Caco-2 (cell line): ENCODE measurements at regions not wholly inside any gene's neighbourhood (a gene's known extent, or its start where the extent isn't known, plus 50 kb on each side); places are given as distances from the start of the nearest gene placed in this dataset.

Source experiments
- BruUV-seq: library from RNA; stranded (reverse); fragments of 400-500 nt; replicated peaks from 2 replicates; lab custom pipeline; 2021; lab: Mats Ljungman, UMichigan
- CTCF ChIA-PET: fragments of 300-600 bp; sonication (Branson Sonifier 250); formaldehyde crosslinking; loops from one replicate; lab custom pipeline; 2022; ENCODE audit warnings: antibody characterized with exemption; lab: Charles Lee
- POLR2A ChIA-PET: fragments of 300-600 bp; sonication (Branson Sonifier 250); formaldehyde crosslinking; loops from one replicate; lab custom pipeline; 2022; ENCODE audit warnings: antibody characterized with exemption; lab: Charles Lee
- DNase-seq, 2 experiments: peaks; one replicate each; pipeline versions ENCODE4 v3.0.0 to v3.0.0-alpha.2; 2020 to 2022
- H3K27me3 ChIP-seq: replicated peaks from 2 replicates; pipeline ENCODE4 v1.6.0; 2011; ENCODE audit warnings: low read length; ENCODE audit not compliant: control insufficient read depth, insufficient read depth
- H3K36me3 ChIP-seq: 2 replicates; pipeline ENCODE4 v1.5.1; 2011; ENCODE audit warnings: low read length; ENCODE audit not compliant: control insufficient read depth, insufficient read depth
- H3K4me1 ChIP-seq: fragments of 250-450 bp; sonication (Bioruptor Pico); 2 replicates; pipeline ENCODE4 v1.5.1; 2020; ENCODE audit warnings: mild to moderate bottlenecking
- H3K4me3 ChIP-seq: 2 replicates; pipeline ENCODE4 v1.5.1; 2011; ENCODE audit warnings: low read depth, mild to moderate bottlenecking, control low read depth, low read length
- H3K9me3 ChIP-seq: fragments of 250-450 bp; sonication (Bioruptor Pico); 2 replicates; pipeline ENCODE4 v1.5.1; 2020; ENCODE audit warnings: mild to moderate bottlenecking, moderate library complexity
- H3K27ac Mint-ChIP-seq: one replicate; pipeline ENCODE4 v1.8.0; 2022; ENCODE audit warnings: mixed read lengths; ENCODE audit not compliant: unreplicated experiment
- H3K27me3 Mint-ChIP-seq: one replicate; pipeline ENCODE4 v1.8.0; 2022; ENCODE audit warnings: mixed read lengths; ENCODE audit not compliant: insufficient read depth, unreplicated experiment
- H3K36me3 Mint-ChIP-seq: one replicate; pipeline ENCODE4 v1.8.0; 2022; ENCODE audit warnings: mild to moderate bottlenecking, mixed read lengths; ENCODE audit not compliant: insufficient read depth, unreplicated experiment
- H3K4me1 Mint-ChIP-seq: one replicate; pipeline ENCODE4 v1.8.0; 2022; ENCODE audit warnings: low read depth, mixed read lengths; ENCODE audit not compliant: unreplicated experiment
- H3K4me3 Mint-ChIP-seq: one replicate; pipeline ENCODE4 v1.8.0; 2022; ENCODE audit warnings: mild to moderate bottlenecking, moderate library complexity, mixed read lengths; ENCODE audit not compliant: unreplicated experiment
- H3K9me3 Mint-ChIP-seq: one replicate; pipeline ENCODE4 v1.8.0; 2022; ENCODE audit warnings: mixed read lengths; ENCODE audit not compliant: unreplicated experiment
- CTCF ChIP-seq, 2 experiments: fragments of 200-600 bp in 1 of 2; IDR thresholded peaks; 1 replicate in 1 of 2; 2 replicates in 1 of 2; pipeline versions ENCODE4 v1.5.1 to v1.8.0; 2011 to 2022; ENCODE audit warnings: antibody characterized with exemption in 1 of 2, control low read depth in 1 of 2, inconsistent platforms in 1 of 2, low read depth in 1 of 2, low read length in 1 of 2, mild to moderate bottlenecking in 1 of 2, moderate library complexity in 1 of 2; ENCODE audit not compliant: insufficient read depth in 1 of 2, severe bottlenecking in 1 of 2, unreplicated experiment in 1 of 2
- intact Hi-C: fragments of 100-400 bp; cut with micrococcal nuclease; formaldehyde crosslinking; loops from one replicate; pipeline ENCODE4 v1.10.0; 2022; ENCODE audit not compliant: unreplicated experiment

GRCh38 chr7:116398672-116399071, 100.9 kb upstream of the CAV2 start:
- CTCF ChIA-PET = no interaction called here
- no peaks in the 10 kb centered on the region for H3K27me3 Mint-ChIP-seq
- H3K4me3 ChIP-seq = no peak overlapping the region
- no peaks in the 10 kb centered on the region for H3K27me3 ChIP-seq
- H3K4me1 Mint-ChIP-seq = peaks cover 6% of the 10 kb centered on the region
- no peaks in the 10 kb centered on the region for H3K9me3 Mint-ChIP-seq
- intact Hi-C loops = no loop called here
- H3K9me3 ChIP-seq = no peaks in the 10 kb centered on the region
- peaks cover 6% of the 10 kb centered on the region; the same call in 1 of the 2 replicates for H3K4me1 ChIP-seq
- no peak overlapping the region for H3K4me3 Mint-ChIP-seq
- H3K36me3 Mint-ChIP-seq = no peaks in the 10 kb centered on the region
- no peak for DNase-seq
- H3K36me3 ChIP-seq = no peaks in the 10 kb centered on the region
- no TSS peak for BruUV-seq
- POLR2A ChIA-PET = no interaction called here
- H3K27ac Mint-ChIP-seq = no peak overlapping the region
- TF ChIP-seq CTCF (IDR thresholded peaks at IDR 0.05; ENCODE audit: insufficient read depth in 1 of 2, low read depth in 1 of 2, low read length in 1 of 2, severe bottlenecking in 1 of 2, unreplicated experiment in 1 of 2) = no peak

GRCh38 chr7:116399819-116400218, 99.7 kb upstream of the CAV2 start:
- Histone ChIP-seq H3K9me3 (no peaks in the 10 kb centered on the region), H3K27me3 (no peaks in the 10 kb centered on the region), H3K36me3 (no peaks in the 10 kb centered on the region), H3K4me3 (no peak overlapping the region), H3K4me1 (peaks cover 6% of the 10 kb centered on the region; the same call in 1 of the 2 replicates)
- H3K27me3 Mint-ChIP-seq = no peaks in the 10 kb centered on the region
- H3K4me1 Mint-ChIP-seq = peaks cover 6% of the 10 kb centered on the region
- no peak overlapping the region for H3K4me3 Mint-ChIP-seq
- no peak overlapping the region for H3K27ac Mint-ChIP-seq
- DNase-seq = no peak
- TF ChIP-seq CTCF (IDR thresholded peaks at IDR 0.05; ENCODE audit: insufficient read depth in 1 of 2, low read depth in 1 of 2, low read length in 1 of 2, severe bottlenecking in 1 of 2, unreplicated experiment in 1 of 2) = no peak
- POLR2A ChIA-PET = no interaction called here
- intact Hi-C loops = no loop called here
- CTCF ChIA-PET = no interaction called here
- no TSS peak for BruUV-seq
- H3K36me3 Mint-ChIP-seq = no peaks in the 10 kb centered on the region
- no peaks in the 10 kb centered on the region for H3K9me3 Mint-ChIP-seq

GRCh38 chr7:116400522-116400921, 99.0 kb upstream of the CAV2 start:
- Mint-ChIP-seq H3K9me3 (no peaks in the 10 kb centered on the region), H3K27me3 (no peaks in the 10 kb centered on the region), H3K36me3 (no peaks in the 10 kb centered on the region), H3K27ac (no peak overlapping the region), H3K4me3 (no peak overlapping the region), H3K4me1 (no peaks in the 10 kb centered on the region)
- H3K4me1 ChIP-seq = peaks cover 6% of the 10 kb centered on the region; the same call in 1 of the 2 replicates
- CTCF ChIA-PET = no interaction called here
- DNase-seq = no peak
- no peaks in the 10 kb centered on the region for H3K9me3 ChIP-seq
- no TSS peak for BruUV-seq
- no peaks in the 10 kb centered on the region for H3K27me3 ChIP-seq
- no peak overlapping the region for H3K4me3 ChIP-seq
- intact Hi-C loops = no loop called here
- POLR2A ChIA-PET = no interaction called here
- TF ChIP-seq CTCF (IDR thresholded peaks at IDR 0.05; ENCODE audit: insufficient read depth in 1 of 2, low read depth in 1 of 2, low read length in 1 of 2, severe bottlenecking in 1 of 2, unreplicated experiment in 1 of 2) = no peak
- H3K36me3 ChIP-seq = no peaks in the 10 kb centered on the region
